Esophagus mucosa (tissue), 1 donor: ENCODE measurements at regions not wholly inside any gene's neighbourhood (a gene's known extent, or its start where the extent isn't known, plus 50 kb on each side); places are given as distances from the start of the nearest gene placed in this dataset.
A peak's percentile ranks its signal among the peaks of the same experiment; 100 is the strongest.
"Not testable (repeated sequence)": the region's sequence is repeated elsewhere in the genome, so short reads cannot be mapped to it uniquely, and the experiment has no call there.

Source experiments
- ATAC-seq: fragments of 200-7000 bp; cut with Tn5 transposase; one replicate; pipeline ENCODE4 v1.9.1; 2020
- donor health status: DM: yes; HTN: yes; CAD: no.

- ATAC-seq: no peak
These were observed 263.2 kb upstream of the HS6ST1 start for GRCh38 chr2:128581849-128582244.

- no peak for ATAC-seq
These were observed 265.7 kb upstream of the HS6ST1 start for GRCh38 chr2:128584296-128584890.

GRCh38 chr2:128585706-128586105, 267.0 kb upstream of the HS6ST1 start:
- ATAC-seq: peak; percentile 98

GRCh38 chr2:128589681-128590080, 271.0 kb upstream of the HS6ST1 start:
- no peak for ATAC-seq

GRCh38 chr2:128590309-128591021, 271.8 kb upstream of the HS6ST1 start:
- no peak for ATAC-seq

- no peak for ATAC-seq
These were observed 272.6 kb upstream of the HS6ST1 start for GRCh38 chr2:128591022-128591860.

- ATAC-seq: no peak
These were observed 273.5 kb upstream of the HS6ST1 start for GRCh38 chr2:128591861-128592822.

GRCh38 chr2:128593518-128593878, 274.8 kb upstream of the HS6ST1 start:
- ATAC-seq: no peak

- ATAC-seq: no peak
These were observed 275.4 kb upstream of the HS6ST1 start for GRCh38 chr2:128593879-128594650.

- no peak for ATAC-seq
These were observed 275.9 kb upstream of the HS6ST1 start for GRCh38 chr2:128594651-128594910.

GRCh38 chr2:128594953-128595677, 276.4 kb upstream of the HS6ST1 start:
- ATAC-seq: no peak

- ATAC-seq: peak; percentile 21
These were observed 277.2 kb upstream of the HS6ST1 start for GRCh38 chr2:128595763-128596395.

- peak; percentile 19 for ATAC-seq
These were observed 277.9 kb upstream of the HS6ST1 start for GRCh38 chr2:128596396-128597120.

- no peak for ATAC-seq
These were observed 278.6 kb upstream of the HS6ST1 start for GRCh38 chr2:128597121-128597762.

- ATAC-seq: not testable (repeated sequence)
These were observed 279.6 kb upstream of the HS6ST1 start for GRCh38 chr2:128598260-128598659.

GRCh38 chr2:128598862-128599441, 280.3 kb upstream of the HS6ST1 start:
- no peak for ATAC-seq

GRCh38 chr2:128599700-128600099, 281.0 kb upstream of the HS6ST1 start:
- ATAC-seq: no peak

- no peak for ATAC-seq
These were observed 282.1 kb upstream of the HS6ST1 start for GRCh38 chr2:128600581-128601297.
